ENCODE measurements at regions not wholly inside any gene's neighbourhood (a gene's known extent, or its start where the extent isn't known, plus 50 kb on each side); places are given as distances from the start of the nearest gene placed in this dataset.
"Not testable (repeated sequence)": the region's sequence is repeated elsewhere in the genome, so short reads cannot be mapped to it uniquely, and the experiment has no call there.

GRCh38 chr1:187641463-187641862 lies 812.7 kb downstream of the PLA2G4A start:
- DNase-seq, result no peak

GRCh38 chr1:187641907-187642306 lies 813.2 kb downstream of the PLA2G4A start:
- no peak for DNase-seq

DNA sequence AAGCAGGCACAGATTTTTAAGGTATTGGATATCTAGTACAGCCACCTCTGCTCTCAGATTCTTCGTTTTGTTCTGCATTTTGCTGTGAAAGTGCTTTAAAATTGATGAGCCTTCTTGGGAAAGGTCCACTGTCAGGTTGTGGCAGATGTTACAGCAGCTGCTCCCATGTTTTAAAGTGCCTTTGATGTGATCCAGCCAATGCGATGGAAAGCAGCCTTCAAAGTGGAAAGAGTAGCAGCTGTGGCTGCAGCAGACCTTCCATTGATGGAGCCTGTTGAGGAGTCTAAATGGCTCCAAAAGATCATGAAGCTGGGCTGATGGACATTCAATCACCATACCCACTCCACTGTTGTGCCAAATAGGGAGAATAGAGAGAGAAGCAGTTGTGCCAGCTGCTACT lies 816.9 kb downstream of the PLA2G4A start:
- no peak for DNase-seq

DNA sequence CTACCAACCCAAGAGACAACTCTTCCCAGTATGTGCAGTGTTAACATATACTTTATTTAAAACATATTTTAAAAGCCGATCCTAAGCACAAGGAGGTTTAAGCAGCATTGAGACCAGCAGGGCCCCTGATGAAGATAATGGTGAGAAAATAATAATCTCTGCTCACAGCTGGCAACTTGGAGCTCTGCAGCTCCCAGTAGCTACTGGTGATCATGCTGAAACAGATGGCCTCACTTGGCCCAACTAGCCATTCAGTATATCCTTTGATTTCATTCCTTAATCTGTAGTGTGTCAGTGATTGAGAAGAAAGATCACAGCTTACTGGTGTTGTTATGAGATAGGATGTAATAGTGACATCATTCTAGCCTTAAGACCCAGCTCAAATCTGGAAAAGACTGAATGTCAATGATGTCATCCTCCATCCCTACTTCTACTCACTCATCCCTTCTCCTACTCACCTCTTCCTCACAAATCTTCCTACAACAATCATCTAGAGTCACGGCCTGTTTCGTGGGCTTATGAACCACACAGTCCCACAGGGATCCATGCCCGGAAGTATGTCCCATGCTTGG lies 817.9 kb downstream of the PLA2G4A start:
- DNase-seq, result no peak

- no peak for DNase-seq
Observed at GRCh38 chr1:187648091-187648490, 819.3 kb downstream of the PLA2G4A start.

- DNase-seq, result no peak
Observed at GRCh38 chr1:187654635-187655034, 825.9 kb downstream of the PLA2G4A start.

- no peak for DNase-seq
Observed at GRCh38 chr1:187655104-187655503, 826.4 kb downstream of the PLA2G4A start.

- no peak for DNase-seq
Observed at GRCh38 chr1:187665483-187665882, 836.7 kb downstream of the PLA2G4A start.

- no peak for DNase-seq
Observed at GRCh38 chr1:187680823-187681222, 852.1 kb downstream of the PLA2G4A start.

DNA sequence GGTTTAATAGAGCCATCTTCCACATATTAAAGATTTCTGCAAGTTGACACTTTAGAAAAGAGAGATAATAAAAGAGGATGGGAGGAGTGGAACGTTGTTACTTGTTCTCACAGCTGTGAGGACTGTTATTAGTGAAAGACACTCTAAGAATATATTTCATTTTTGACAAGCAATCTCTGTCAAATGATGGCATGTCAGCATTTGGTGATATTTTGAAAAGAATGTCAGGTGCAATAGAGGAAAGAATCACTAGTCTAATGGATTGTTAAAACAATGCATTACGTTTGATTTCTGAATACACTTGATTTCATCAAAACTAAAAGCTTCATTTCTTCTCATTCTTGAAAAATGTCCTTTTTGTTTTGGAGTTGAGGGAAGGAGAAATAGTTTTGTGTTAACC lies 853.4 kb downstream of the PLA2G4A start:
- no peak for DNase-seq

- no peak for DNase-seq
Observed at GRCh38 chr1:187685333-187685732, 856.6 kb downstream of the PLA2G4A start.

GRCh38 chr1:187689129-187689528 lies 860.4 kb downstream of the PLA2G4A start:
- no peak for DNase-seq

DNA sequence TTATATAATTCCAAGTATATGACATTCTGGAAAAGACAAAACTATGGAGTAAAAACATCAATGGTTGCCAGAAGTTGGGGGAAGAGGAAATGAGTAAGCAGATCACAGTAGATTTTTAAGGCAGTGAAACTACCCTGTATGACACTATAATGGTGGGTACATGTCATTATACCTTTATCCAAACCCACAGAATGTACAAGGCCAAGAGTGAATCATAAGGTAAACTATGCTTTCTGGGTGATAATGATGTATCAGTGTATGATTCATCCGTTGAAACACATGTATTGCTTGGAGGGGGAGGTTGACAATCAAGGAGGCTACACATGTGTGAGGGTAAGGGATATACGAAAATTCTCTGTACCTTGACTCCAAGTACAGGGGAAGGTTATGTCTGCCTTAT lies 862.7 kb downstream of the PLA2G4A start:
- no peak for DNase-seq

DNA sequence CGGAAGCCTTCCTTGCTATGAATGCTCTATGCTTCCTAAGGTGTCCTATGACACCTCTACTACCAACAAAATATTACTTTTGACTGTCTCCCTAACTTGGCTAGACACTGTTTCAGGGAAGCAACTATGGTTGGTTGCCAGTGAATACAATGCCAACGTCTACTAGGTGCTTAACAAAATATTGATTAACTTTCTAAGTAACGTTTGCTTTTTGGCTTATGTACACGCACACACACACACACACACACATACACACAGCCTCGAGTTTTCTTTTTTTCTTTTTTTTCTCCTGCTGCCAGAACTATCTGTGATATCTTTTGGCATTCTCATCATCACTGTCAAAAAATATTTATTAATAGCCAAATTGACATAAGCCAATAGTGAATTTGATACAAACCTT lies 864.0 kb downstream of the PLA2G4A start:
- DNase-seq, result no peak

GRCh38 chr1:187696073-187696472 lies 867.3 kb downstream of the PLA2G4A start:
- DNase-seq, result no peak

DNA sequence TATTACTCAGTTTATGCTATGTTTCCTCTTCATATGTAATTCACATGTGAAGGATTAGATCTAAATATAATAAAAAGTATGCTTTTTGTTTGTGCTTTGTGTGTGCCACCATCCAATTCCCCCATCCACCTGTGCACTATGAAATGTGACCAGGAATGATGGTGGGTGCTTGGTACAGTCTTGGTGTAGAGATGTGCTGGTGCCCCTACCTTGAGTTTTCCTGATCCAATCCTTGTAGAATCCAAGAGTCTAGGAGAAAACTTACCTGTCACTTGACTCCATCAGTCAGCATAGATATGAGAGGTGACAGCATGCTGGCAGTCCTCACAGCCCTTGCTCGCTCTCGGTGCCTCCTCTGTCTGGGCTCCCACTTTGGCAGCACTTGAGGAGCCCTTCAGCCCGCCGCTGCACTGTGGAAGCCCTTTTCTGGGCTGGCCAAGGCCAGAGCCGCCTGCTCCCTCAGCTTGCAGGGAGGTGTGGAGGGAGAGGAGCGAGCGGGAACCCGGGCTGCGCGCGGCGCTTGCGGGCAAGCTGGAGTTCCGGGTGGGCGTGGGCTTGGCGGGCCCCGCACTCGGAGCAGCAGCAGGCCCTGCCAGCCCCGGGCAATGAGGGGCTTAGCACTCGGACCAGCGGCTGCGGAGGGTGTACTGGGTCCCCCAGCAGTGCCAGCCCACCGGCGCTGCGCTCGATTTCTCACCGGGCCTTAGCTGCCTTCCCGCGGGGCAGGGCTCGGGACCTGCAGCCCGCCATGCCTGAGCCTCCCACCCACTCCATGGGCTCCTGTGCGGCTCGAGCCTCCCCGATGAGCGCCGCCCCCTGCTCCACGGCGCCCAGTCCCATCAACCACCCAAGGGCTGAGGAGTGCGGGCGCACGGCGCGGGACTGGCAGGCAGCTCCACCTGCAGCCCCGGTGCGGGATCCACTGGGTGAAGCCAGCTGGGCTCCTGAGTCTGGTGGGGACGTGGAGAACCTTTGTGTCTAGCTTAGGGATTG lies 874.7 kb downstream of the PLA2G4A start:
- DNase-seq, result not testable (repeated sequence)

DNA sequence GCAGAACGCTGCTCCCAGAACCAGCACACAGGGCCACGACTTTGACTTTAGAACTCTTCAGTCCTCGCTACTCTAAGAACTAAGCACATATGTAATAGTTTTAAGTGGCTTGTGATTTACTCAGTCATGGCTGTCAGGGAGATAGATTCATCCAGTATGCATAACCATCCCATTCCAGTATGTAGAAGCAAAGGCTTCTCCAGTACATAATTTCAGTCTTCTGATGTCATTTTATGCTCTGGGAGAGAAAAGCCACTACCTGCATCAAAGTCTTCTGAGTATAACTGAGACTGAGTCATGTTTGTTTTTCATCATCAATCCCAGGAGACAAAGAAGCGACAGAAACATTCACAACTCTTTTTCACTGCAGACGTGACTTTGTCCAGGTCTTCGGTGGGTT lies 885.7 kb downstream of the PLA2G4A start:
- no peak for DNase-seq

DNA sequence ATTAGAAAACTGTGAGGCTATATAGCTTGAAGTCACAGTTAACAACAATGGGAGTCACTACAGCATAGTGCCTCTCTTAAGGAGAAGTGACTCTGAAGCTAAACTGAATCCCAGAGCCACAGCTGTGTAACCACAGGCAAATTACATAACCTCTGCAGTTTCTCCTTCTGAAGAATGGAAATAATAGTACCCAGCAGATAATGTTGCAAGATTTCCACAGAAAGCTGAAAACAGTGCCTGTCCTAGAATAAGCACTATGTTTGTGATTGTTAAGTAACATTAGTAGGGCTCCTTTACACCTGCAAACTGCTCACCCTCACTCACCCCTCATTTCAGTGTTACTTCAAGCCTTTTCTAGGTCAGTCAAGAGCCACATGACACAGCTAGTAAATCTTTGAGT lies 886.7 kb downstream of the PLA2G4A start:
- DNase-seq, result no peak

DNA sequence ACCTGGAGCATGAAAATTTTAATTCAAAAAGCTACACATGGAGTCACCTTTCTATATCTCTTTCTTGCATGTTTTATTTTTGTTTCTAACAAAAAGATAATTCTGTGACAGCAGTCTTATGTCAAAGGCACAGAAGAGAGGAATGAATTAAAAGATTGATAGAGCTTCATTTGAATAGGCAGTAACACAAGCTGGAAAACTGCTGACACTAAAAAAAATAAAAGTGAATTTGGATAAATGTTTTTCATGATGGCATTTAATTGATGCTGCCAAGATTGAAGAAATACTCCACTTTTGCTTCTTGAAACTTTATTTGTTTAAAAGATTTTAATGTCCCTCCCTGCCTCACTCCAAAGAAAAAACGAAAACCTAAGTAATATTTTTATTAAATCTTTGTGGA lies 887.4 kb downstream of the PLA2G4A start:
- no peak for DNase-seq

- DNase-seq, result no peak
Observed at GRCh38 chr1:187718527-187718926, 889.8 kb downstream of the PLA2G4A start.

DNA sequence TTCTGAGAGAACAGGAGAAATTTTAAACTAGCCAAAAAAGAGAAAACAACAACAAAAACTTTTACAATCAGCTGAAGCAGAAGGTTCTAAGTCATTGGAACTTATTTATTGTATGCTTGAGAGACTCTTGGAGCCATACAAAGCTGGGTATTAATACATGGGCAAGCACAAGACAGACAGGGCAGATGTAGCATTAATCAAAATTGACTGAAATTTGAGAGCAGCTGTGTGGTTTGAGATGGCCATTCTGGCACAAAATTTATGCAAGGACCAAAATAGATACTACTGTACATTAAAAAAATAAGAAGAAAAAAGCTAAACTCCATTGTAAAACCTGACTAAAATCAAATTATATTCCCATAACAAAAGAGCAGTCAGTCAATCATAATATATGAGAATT lies 892.5 kb downstream of the PLA2G4A start:
- no peak for DNase-seq

DNA sequence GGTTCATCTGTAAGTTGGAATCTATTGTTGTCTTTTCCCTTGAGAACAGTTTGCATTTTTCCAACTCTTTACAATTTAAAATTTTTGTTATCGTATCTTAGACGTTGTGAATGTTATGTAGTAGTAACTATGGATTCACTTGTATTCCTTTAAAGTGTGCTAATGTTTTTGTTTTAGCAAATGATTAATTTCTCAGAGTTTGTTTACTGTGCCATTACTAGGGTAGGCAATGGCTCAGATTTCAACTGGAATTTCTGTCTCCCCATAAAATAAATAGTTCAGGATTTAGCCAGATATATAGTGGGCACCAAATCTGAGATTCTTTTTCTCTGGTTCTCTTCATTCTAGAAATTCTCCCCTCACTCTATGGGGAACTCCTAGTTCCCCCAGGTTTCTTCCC lies 896.5 kb downstream of the PLA2G4A start:
- DNase-seq, result no peak

- DNase-seq, result no peak
Observed at GRCh38 chr1:187733232-187733631, 904.5 kb downstream of the PLA2G4A start.

GRCh38 chr1:187734427-187734826 lies 905.7 kb downstream of the PLA2G4A start:
- no peak for DNase-seq

Data from activated CD4-positive, alpha-beta T cell treated with anti-CD3 and anti-CD28 coated beads, Interleukin-2, amount 50 U/mL, for 48 hours (primary cell).